ENCODE measurements at regions not wholly inside any gene's neighbourhood (a gene's known extent, or its start where the extent isn't known, plus 50 kb on each side); places are given as distances from the start of the nearest gene placed in this dataset.
A peak's percentile ranks its signal among the peaks of the same experiment; 100 is the strongest.

GRCh38 chr6:54646069-54646950 lies 200.3 kb upstream of the FAM83B start:
- DNase-seq, result no peak

GRCh38 chr6:54646951-54647664 lies 199.5 kb upstream of the FAM83B start:
- DNase-seq, result no peak

- DNase-seq, result no peak
Observed at GRCh38 chr6:54654381-54654780, 192.2 kb upstream of the FAM83B start.

GRCh38 chr6:54655162-54655561 lies 191.4 kb upstream of the FAM83B start:
- no peak for DNase-seq

GRCh38 chr6:54665278-54665677 lies 181.3 kb upstream of the FAM83B start:
- no peak for DNase-seq

- no peak for DNase-seq
Observed at GRCh38 chr6:54680531-54680930, 166.0 kb upstream of the FAM83B start.

GRCh38 chr6:54681267-54681666 lies 165.3 kb upstream of the FAM83B start:
- DNase-seq, result no peak

- DNase-seq, result no peak
Observed at GRCh38 chr6:54681987-54682386, 164.6 kb upstream of the FAM83B start.

- no peak for DNase-seq
Observed at GRCh38 chr6:54689620-54690019, 157.0 kb upstream of the FAM83B start.

- DNase-seq, result no peak
Observed at GRCh38 chr6:54690596-54690995, 156.0 kb upstream of the FAM83B start.

GRCh38 chr6:54694928-54695532 lies 151.5 kb upstream of the FAM83B start:
- DNase-seq, result no peak

GRCh38 chr6:54695815-54696214 lies 150.8 kb upstream of the FAM83B start:
- DNase-seq, result no peak

- DNase-seq, result no peak
Observed at GRCh38 chr6:54697424-54697823, 149.1 kb upstream of the FAM83B start.

GRCh38 chr6:54698974-54699373 lies 147.6 kb upstream of the FAM83B start:
- DNase-seq, result no peak

- DNase-seq, result no peak
Observed at GRCh38 chr6:54700158-54700557, 146.4 kb upstream of the FAM83B start.

- DNase-seq, result no peak
Observed at GRCh38 chr6:54702772-54703171, 143.8 kb upstream of the FAM83B start.

GRCh38 chr6:54706391-54706790 lies 140.2 kb upstream of the FAM83B start:
- DNase-seq, result no peak

- no peak for DNase-seq
Observed at GRCh38 chr6:54706844-54707605, 139.5 kb upstream of the FAM83B start.

- no peak for DNase-seq
Observed at GRCh38 chr6:54710456-54710855, 136.1 kb upstream of the FAM83B start.

- DNase-seq, result no peak
Observed at GRCh38 chr6:54716010-54716409, 130.6 kb upstream of the FAM83B start.

GRCh38 chr6:54716877-54717276 lies 129.7 kb upstream of the FAM83B start:
- DNase-seq, result no peak

GRCh38 chr6:54717849-54718455 lies 128.6 kb upstream of the FAM83B start:
- peak; percentile 76 for DNase-seq

Data from hematopoietic multipotent progenitor cell treated with erythropoietin and hydrocortisone succinate and interleukin-3 and kit ligand, for 6 days (in vitro differentiated cells).